Mucosa of rectum (tissue), 2 donors: ENCODE measurements at regions not wholly inside any gene's neighbourhood (a gene's known extent, or its start where the extent isn't known, plus 50 kb on each side); places are given as distances from the start of the nearest gene placed in this dataset.

Experiments used
- H3K27ac ChIP-seq, 2 donors: one replicate each; pipeline ENCODE4 v1.7.0; 2013; ENCODE audit warnings: inconsistent platforms in 2 of 2, low read depth in 2 of 2, low read length in 2 of 2
- H3K27me3 ChIP-seq, 2 donors: one replicate each; pipeline ENCODE4 v1.7.0; 2013; ENCODE audit warnings: low read length in 2 of 2; ENCODE audit not compliant: control insufficient read depth in 2 of 2, insufficient read depth in 2 of 2
- H3K36me3 ChIP-seq, 2 donors: one replicate each; pipeline ENCODE4 v1.7.0; 2013; ENCODE audit warnings: low read length in 2 of 2; ENCODE audit not compliant: control insufficient read depth in 2 of 2, insufficient read depth in 2 of 2
- H3K4me1 ChIP-seq, 2 donors: one replicate each; pipeline ENCODE4 v1.7.0; 2013; ENCODE audit warnings: low read length in 2 of 2, mild to moderate bottlenecking in 1 of 2; ENCODE audit not compliant: control insufficient read depth in 2 of 2, insufficient read depth in 2 of 2
- H3K4me3 ChIP-seq, 2 donors: one replicate each; pipeline ENCODE4 v1.7.0; 2013; ENCODE audit warnings: low read length in 2 of 2
- H3K9ac ChIP-seq, 2 donors: one replicate each; pipeline ENCODE4 v1.7.0; 2013; ENCODE audit warnings: low read length in 2 of 2, low read depth in 1 of 2, mild to moderate bottlenecking in 1 of 2
- H3K9me3 ChIP-seq, 2 donors: one replicate each; pipeline ENCODE4 v1.7.0; 2013; ENCODE audit warnings: low read length in 2 of 2; ENCODE audit not compliant: control insufficient read depth in 2 of 2
- donor health status: healthy.
- donor health status: Normal muscosa, but diverticular disease.

DNA sequence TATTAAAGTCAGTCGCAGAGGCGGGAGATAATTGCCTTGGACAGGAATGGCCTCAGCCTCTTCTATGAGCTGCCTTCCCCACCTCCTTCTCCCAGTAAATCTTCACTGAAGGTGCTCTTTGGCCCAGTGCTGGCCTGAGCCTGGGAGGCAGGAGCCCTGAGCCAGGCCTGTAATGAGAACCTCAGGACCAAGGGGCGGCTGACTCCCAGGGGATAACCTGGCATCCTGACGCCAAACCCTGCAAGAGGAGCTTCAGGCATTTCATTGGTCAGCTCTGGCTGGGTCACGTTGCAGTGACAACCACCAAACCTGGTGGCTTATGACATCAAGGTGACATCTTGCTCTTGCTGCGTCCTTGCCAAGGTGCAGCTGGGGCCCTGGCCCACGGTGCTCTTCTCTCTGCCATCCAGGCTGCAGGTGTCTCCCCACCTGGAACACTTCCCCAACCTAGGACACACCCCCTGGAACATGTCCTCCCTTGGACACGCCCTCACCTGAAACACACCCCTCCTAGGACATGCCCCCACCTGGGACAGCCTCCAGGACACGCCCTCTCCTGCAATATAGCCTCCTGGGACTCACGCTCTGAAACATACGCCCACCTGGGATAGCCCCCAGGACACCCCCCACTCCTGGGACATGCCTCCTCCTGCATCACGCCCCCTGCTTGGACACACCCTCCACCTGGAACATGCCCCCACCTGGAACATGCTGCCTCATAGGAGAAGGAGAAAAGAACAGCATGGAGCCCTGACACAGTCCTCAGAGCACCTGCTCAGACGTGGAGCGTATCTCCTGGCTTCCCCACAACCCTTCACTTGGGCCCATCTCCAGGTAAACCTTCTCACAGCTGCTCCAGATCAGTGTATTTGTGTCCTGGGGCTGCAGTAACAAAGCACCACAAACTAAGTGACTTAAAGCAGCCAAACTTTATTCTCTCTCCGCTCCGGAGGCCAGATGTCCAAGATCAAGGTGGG is 333.6 kb downstream of the NPHP4 start:
- Histone ChIP-seq H3K36me3 (no peaks in the 10 kb centered on the region), H3K27me3 (no peaks in the 10 kb centered on the region), H3K4me1 (no peaks in the 10 kb centered on the region), H3K4me3 (no peak overlapping the region), H3K9ac (no peak overlapping the region), H3K9me3 (no peaks in the 10 kb centered on the region), H3K27ac (no peak overlapping the region)

DNA sequence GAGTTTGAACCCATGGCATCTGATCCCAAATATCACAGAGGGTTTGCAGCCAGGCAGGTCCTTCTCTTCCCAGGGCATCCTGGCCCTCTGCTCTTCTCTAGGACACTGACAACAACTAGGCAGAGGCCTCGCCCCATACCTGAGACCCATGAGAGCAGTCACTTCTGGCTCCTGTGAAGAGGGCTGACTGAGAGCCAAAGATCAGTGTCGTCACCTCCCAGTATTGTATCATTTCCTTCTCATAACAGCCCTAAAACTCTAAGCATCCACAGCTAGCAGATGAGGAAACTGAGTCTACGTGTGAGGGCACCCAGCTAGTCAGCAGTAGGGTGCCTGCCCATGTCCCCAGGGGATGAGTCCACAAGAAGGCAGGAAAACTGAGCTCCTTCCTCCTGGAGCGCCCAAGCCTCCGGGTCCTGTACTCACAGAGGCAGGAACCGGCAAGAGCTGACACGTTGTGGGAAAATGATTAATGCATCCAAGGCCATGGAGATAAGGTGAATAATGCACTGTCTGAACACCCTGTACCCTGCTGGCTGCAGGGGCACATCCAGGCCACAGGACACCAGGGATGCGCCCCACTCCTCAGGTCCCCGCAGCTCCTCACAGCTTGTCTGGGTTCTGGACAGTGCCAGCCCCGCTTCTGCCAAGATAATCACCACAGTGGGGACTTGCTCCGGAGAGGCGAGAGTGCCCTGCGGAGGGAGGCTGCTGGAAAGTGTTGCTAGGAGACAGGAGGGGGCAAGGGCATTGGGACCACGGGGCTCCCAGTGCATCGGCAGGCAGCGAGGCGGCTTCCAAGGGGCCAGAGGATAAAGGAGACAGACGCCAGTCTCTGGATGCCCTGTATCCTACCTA is 340.0 kb downstream of the NPHP4 start:
- H3K4me3 ChIP-seq, result no peak overlapping the region
- no peaks in the 10 kb centered on the region for H3K36me3 ChIP-seq
- no peaks in the 10 kb centered on the region for H3K4me1 ChIP-seq
- no peak overlapping the region for H3K27ac ChIP-seq
- no peaks in the 10 kb centered on the region for H3K9me3 ChIP-seq
- H3K27me3 ChIP-seq, result peaks cover 0 to 4% of the 10 kb centered on the region in 2 donors
- no peak overlapping the region for H3K9ac ChIP-seq

DNA sequence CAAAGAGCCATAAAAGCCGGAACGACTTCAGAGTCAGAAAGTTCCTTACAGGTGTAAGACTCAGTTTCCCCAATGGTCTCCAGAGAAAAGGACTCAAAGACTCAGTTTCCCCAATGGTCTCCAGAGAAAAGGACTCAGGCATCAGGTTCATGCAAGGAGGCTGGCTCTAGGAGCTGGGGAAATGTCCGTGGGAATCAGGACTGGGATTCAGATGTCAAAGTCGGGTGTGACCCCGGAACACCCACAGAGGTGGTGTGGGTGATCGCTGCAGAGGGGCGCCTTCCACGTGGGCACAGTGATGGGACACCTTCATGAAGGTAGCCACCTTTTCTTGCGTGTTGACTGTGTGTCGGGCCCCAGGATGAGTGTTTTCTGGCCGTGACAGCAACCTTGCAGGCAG is 340.8 kb downstream of the NPHP4 start:
- Histone ChIP-seq H3K4me1 (no peaks in the 10 kb centered on the region), H3K9ac (no peak overlapping the region), H3K36me3 (no peaks in the 10 kb centered on the region), H3K27ac (no peak overlapping the region), H3K27me3 (peaks cover 0 to 4% of the 10 kb centered on the region in 2 donors), H3K9me3 (no peaks in the 10 kb centered on the region), H3K4me3 (no peak overlapping the region)

DNA sequence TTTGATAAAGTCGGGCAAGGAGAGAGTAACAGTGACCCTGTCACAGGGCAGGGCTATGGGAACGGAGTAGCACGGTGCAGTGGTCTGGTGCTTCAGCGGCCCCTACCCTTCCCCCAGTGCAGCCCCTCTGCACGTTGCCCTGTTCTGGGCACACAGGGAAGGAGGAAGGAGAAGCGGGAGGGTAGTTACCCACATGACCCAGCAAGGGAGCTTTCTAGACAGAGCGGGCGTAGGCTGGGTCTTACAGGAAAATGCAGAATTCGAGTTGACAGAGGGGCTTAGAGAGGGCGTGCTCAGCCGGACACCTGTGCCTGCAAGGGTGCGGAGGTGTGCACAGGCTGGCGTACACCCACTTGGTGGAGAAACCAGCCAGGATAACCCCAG is 341.2 kb downstream of the NPHP4 start:
- H3K9ac ChIP-seq, result no peak overlapping the region
- no peaks in the 10 kb centered on the region for H3K9me3 ChIP-seq
- no peaks in the 10 kb centered on the region for H3K36me3 ChIP-seq
- no peak overlapping the region for H3K4me3 ChIP-seq
- H3K27me3 ChIP-seq, result peaks cover 0 to 4% of the 10 kb centered on the region in 2 donors
- H3K27ac ChIP-seq, result no peak overlapping the region
- H3K4me1 ChIP-seq, result no peaks in the 10 kb centered on the region

DNA sequence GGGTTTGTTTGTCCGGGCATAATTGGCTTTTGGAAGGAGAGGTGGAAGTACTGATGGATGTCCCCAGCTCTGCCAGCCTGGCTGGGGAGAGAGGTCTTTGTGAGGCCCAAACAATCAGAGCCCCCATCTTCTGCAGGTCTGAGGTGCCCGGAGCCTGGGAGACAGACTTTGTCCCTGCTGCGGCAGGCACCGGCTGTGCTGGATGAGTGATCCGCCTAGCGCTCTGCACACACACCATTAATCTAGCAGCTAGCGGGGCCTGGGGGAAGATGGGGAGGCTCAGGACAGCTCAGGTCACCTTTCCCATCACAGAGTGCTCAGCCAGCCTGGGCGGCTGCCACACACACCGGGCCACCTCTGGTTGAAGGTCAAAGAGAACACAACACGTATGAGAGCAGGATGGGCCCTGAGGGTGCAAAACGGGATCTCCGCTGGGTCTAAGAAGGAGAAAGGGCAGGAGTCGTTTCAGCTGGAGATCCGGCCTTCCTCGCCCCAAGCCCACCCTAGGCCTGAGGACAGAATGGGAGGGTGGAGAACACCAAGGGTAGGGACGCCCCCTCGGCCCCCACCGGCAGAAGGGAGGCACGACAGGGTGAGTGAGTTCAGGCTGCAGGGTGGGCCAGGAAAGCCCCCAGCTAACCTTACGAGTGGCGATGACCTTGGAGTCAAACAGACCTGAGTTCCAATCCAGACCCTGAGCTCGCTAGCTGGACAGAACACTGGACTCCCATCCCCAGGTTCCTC is 341.8 kb downstream of the NPHP4 start:
- H3K36me3 ChIP-seq, result no peaks in the 10 kb centered on the region
- no peak overlapping the region for H3K27ac ChIP-seq
- H3K9ac ChIP-seq, result no peak overlapping the region
- H3K27me3 ChIP-seq, result peaks cover 0 to 4% of the 10 kb centered on the region in 2 donors
- H3K9me3 ChIP-seq, result no peaks in the 10 kb centered on the region
- H3K4me3 ChIP-seq, result no peak overlapping the region
- no peaks in the 10 kb centered on the region for H3K4me1 ChIP-seq

DNA sequence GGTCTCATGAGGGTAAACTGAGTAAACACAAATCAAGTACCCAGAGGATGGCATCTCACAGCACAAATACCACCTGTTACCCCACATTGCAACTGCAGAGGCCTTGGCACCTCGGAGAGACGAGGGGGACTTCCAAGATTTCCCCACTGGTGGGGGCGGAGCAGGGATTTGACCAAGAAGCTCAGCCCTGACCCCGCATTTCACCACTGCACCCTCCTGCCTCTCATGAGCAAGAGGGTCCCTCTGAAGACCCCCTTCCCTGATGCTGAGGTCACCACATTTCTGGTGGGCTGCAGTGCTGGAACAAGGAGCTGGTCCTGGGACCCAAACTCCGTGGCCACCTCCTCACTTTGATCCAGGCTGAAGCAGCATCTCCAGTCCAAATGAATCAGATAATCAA is 342.4 kb downstream of the NPHP4 start:
- Histone ChIP-seq H3K27me3 (peaks cover 0 to 4% of the 10 kb centered on the region in 2 donors), H3K4me1 (no peaks in the 10 kb centered on the region), H3K4me3 (no peak overlapping the region)

DNA sequence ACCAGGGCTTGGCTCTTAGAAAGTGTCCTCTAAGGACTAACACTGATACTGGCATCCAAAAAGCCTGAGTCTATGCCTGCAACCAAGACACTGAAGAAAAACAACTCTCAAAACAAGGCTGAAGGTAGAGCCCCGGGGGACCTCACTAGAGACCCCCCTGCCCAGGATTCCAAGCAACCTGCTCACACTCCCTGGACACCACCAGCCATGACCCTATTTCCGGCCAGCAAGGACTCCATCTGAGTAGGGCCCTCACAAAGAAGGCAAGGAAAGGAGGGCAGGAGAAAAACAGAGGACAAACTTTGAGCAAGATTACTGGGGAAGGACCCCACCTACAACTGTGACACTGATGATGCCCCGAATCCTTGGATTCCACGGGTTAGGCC is 343.1 kb downstream of the NPHP4 start:
- Histone ChIP-seq H3K4me3 (no peak overlapping the region), H3K4me1 (no peaks in the 10 kb centered on the region), H3K9me3 (no peaks in the 10 kb centered on the region), H3K27me3 (peaks cover 0 to 4% of the 10 kb centered on the region in 2 donors), H3K9ac (no peak overlapping the region), H3K36me3 (no peaks in the 10 kb centered on the region), H3K27ac (no peak overlapping the region)

More for the DNA sequence above, 342.4 kb downstream of the NPHP4 start:
- no peak overlapping the region for H3K27ac ChIP-seq
- no peaks in the 10 kb centered on the region for H3K9me3 ChIP-seq
- no peak overlapping the region for H3K9ac ChIP-seq
- H3K36me3 ChIP-seq, result no peaks in the 10 kb centered on the region

DNA sequence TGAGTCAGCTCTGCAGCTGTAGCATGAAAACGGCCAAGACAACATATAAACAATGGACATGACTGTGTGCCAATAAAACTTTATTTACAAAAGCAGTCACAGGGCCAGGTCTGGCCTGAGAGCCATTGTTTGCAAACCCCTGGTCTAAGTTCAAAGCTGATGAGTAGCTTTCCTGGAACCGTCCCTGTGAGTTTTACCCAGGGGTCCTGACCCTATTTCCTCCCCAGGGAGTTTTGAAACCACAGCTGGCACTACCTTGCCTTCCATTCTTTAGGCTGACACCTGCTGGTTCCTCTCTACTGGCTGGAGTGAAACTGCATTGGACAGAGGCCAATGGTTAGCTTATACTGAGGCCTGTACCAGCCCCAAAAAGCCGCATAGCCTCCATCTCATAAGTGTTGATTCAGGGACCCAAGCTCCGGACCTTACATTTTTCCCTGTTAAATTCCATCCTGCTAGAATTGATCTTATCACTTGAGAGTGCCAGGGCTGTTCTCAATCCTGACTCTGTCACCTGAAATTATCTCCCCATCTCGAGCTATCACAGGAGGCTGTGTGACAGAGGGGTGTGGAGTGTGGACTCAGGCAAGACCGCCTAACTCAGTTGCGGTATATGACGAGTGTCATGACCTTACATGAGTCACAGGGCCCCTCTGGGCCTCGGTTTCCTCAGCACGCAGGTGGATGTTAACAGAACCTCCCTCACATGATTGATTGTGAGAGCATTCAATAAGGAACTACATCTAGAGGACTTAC is 343.6 kb downstream of the NPHP4 start:
- Histone ChIP-seq H3K4me3 (no peak overlapping the region), H3K9ac (no peak overlapping the region), H3K9me3 (no peaks in the 10 kb centered on the region), H3K27ac (no peak overlapping the region), H3K27me3 (peaks cover 0 to 4% of the 10 kb centered on the region in 2 donors), H3K36me3 (no peaks in the 10 kb centered on the region), H3K4me1 (no peaks in the 10 kb centered on the region)

DNA sequence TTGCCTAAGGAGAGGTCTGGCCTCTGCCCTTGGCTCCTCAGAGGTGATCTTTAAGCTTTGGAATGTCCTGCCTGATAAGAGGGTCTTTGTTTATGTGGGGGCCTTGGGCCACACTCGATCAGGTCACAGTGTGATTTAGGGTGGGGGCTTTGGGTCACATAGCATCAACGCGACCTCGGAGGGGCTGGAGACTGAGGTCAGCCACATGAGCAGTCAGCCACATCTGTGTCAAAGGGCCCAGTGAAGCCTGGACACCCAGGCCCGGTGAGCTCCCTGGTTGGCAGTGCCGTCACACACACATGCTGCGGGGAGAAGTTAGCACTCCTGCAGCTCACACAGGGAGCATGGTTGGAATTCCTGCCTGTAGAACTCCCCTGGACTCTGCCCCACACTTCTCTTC is 345.0 kb downstream of the NPHP4 start:
- Histone ChIP-seq H3K27ac (no peak overlapping the region), H3K36me3 (no peaks in the 10 kb centered on the region), H3K4me1 (no peaks in the 10 kb centered on the region), H3K27me3 (peaks cover 0 to under 1% of the 10 kb centered on the region in 2 donors), H3K9me3 (no peaks in the 10 kb centered on the region), H3K4me3 (no peak overlapping the region), H3K9ac (no peak overlapping the region)
